ENCODE measurements at regions not wholly inside any gene's neighbourhood (a gene's known extent, or its start where the extent isn't known, plus 50 kb on each side); places are given as distances from the start of the nearest gene placed in this dataset.
"Not testable (repeated sequence)": the region's sequence is repeated elsewhere in the genome, so short reads cannot be mapped to it uniquely, and the experiment has no call there.

GRCh38 chr3:74832925-74833324 lies 218.5 kb upstream of the CNTN3 start:
- dilution Hi-C loops (cut with MboI; ENCODE audit: extremely low pct_ligation_motif_present, low sequenced_read_pairs) = no loop called here
- Histone ChIP-seq H3K79me2 (ENCODE audit: control insufficient read depth, insufficient read depth, low read length) (no peaks in the 10 kb centered on the region), H3K4me1 (ENCODE audit: control insufficient read depth, extremely low read depth, insufficient read depth, low read length) (no peaks in the 10 kb centered on the region), H3K27me3 (ENCODE audit: control insufficient read depth, extremely low read depth, insufficient read depth, low read length) (no peaks in the 10 kb centered on the region), H3K9me3 (ENCODE audit: control insufficient read depth, low read depth, low read length) (no peaks in the 10 kb centered on the region), H3K36me3 (ENCODE audit: control insufficient read depth in 2 of 2, extremely low read depth in 1 of 2, insufficient read depth in 2 of 2, low read length in 2 of 2) (no peaks in the 10 kb centered on the region), H3K4me3 (ENCODE audit: control insufficient read depth in 2 of 3, extremely low read depth in 1 of 3, insufficient read depth in 2 of 3, low read depth in 1 of 3, low read length in 3 of 3) (no peak overlapping the region), H3K9ac (ENCODE audit: control insufficient read depth, extremely low read depth, insufficient read depth, low read length) (no peak overlapping the region), H4K20me1 (ENCODE audit: control insufficient read depth, extremely low read depth, insufficient read depth, low read length) (no peaks in the 10 kb centered on the region), H2AFZ (ENCODE audit: control insufficient read depth, low read length) (no peak overlapping the region), H3K9me1 (ENCODE audit: control insufficient read depth, extremely low read depth, insufficient read depth, low read length) (no peaks in the 10 kb centered on the region), H3K4me2 (ENCODE audit: control insufficient read depth, extremely low read depth, insufficient read depth, low read depth, low read length) (no peak overlapping the region), H3K27ac (ENCODE audit: control insufficient read depth, insufficient read depth, low read length) (no peak overlapping the region)
- FAIRE-seq (no peak), DNase-seq (ENCODE audit: low read depth, low spot score) (no peak)
- no peak for TF ChIP-seq EZH2 (IDR thresholded peaks at IDR 0.05; ENCODE audit: low read length)
- TF ChIP-seq, protein P1, sequence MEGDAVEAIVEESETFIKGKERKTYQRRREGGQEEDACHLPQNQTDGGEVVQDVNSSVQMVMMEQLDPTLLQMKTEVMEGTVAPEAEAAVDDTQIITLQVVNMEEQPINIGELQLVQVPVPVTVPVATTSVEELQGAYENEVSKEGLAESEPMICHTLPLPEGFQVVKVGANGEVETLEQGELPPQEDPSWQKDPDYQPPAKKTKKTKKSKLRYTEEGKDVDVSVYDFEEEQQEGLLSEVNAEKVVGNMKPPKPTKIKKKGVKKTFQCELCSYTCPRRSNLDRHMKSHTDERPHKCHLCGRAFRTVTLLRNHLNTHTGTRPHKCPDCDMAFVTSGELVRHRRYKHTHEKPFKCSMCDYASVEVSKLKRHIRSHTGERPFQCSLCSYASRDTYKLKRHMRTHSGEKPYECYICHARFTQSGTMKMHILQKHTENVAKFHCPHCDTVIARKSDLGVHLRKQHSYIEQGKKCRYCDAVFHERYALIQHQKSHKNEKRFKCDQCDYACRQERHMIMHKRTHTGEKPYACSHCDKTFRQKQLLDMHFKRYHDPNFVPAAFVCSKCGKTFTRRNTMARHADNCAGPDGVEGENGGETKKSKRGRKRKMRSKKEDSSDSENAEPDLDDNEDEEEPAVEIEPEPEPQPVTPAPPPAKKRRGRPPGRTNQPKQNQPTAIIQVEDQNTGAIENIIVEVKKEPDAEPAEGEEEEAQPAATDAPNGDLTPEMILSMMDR (optimal IDR thresholded peaks at IDR 0.05 in 1 of 3, IDR thresholded peaks at IDR 0.05 in 1 of 3, conservative IDR thresholded peaks at IDR 0.05 in 1 of 3; ENCODE audit: extremely low read depth in 1 of 3, insufficient read depth in 2 of 3, low read length in 3 of 3) = no peak

DNA sequence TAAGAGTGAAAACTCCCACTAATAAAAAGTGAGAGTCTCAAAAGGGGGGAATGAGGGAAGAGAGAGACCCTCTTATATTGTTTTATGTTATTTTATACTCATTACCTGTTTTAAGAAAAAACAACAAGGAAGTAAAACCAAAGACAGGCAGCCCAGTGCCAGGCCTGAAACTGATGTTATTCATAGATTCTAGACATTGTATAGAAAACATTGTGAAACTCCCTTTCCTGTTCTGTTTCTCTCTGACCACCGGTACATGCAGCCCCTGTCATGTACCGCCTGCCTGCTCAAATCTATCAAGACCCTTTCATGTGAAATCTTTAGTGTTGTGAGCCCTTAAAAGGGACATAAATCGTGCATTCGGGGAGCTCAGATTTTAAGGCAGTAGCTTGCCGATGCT lies 216.4 kb upstream of the CNTN3 start:
- H3K9me3 ChIP-seq (ENCODE audit: control insufficient read depth, low read depth, low read length); H3K4me3 ChIP-seq (ENCODE audit: control insufficient read depth in 2 of 3, extremely low read depth in 1 of 3, insufficient read depth in 2 of 3, low read depth in 1 of 3, low read length in 3 of 3); H3K27me3 ChIP-seq (ENCODE audit: control insufficient read depth, extremely low read depth, insufficient read depth, low read length); DNase-seq (ENCODE audit: low read depth, low spot score); H4K20me1 ChIP-seq (ENCODE audit: control insufficient read depth, extremely low read depth, insufficient read depth, low read length); dilution Hi-C loops (cut with MboI; ENCODE audit: extremely low pct_ligation_motif_present, low sequenced_read_pairs); H3K9me1 ChIP-seq (ENCODE audit: control insufficient read depth, extremely low read depth, insufficient read depth, low read length); H3K27ac ChIP-seq (ENCODE audit: control insufficient read depth, insufficient read depth, low read length); H2AFZ ChIP-seq (ENCODE audit: control insufficient read depth, low read length); H3K36me3 ChIP-seq (ENCODE audit: control insufficient read depth in 2 of 2, extremely low read depth in 1 of 2, insufficient read depth in 2 of 2, low read length in 2 of 2); H3K4me2 ChIP-seq (ENCODE audit: control insufficient read depth, extremely low read depth, insufficient read depth, low read depth, low read length); H3K9ac ChIP-seq (ENCODE audit: control insufficient read depth, extremely low read depth, insufficient read depth, low read length); H3K79me2 ChIP-seq (ENCODE audit: control insufficient read depth, insufficient read depth, low read length); H3K4me1 ChIP-seq (ENCODE audit: control insufficient read depth, extremely low read depth, insufficient read depth, low read length); FAIRE-seq: not testable (repeated sequence)

DNA sequence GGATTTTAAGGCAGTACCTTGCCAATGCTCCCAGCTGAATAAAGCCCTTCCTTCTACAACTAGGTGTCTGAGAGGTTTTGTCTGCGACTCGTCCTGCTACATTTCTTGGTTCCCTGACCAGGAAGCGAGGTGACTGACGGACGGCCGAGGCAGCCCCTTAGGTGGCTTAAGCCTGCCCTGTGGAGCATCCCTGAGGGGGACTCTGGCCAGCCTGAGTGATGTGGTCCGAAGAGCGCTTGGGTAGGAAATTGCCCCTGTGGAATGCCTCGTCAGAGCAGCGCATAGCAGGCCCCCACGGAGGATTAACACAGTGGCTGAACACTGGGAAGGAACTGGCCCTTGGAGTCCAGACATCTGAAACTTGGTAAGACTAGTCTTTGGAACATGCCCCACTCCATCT lies 210.9 kb upstream of the CNTN3 start:
- H3K4me1 ChIP-seq (ENCODE audit: control insufficient read depth, extremely low read depth, insufficient read depth, low read length); H3K79me2 ChIP-seq (ENCODE audit: control insufficient read depth, insufficient read depth, low read length); H3K9me3 ChIP-seq (ENCODE audit: control insufficient read depth, low read depth, low read length); H3K9me1 ChIP-seq (ENCODE audit: control insufficient read depth, extremely low read depth, insufficient read depth, low read length); FAIRE-seq; DNase-seq (ENCODE audit: low read depth, low spot score); dilution Hi-C loops (cut with MboI; ENCODE audit: extremely low pct_ligation_motif_present, low sequenced_read_pairs); H2AFZ ChIP-seq (ENCODE audit: control insufficient read depth, low read length); H3K27me3 ChIP-seq (ENCODE audit: control insufficient read depth, extremely low read depth, insufficient read depth, low read length); H3K27ac ChIP-seq (ENCODE audit: control insufficient read depth, insufficient read depth, low read length); H4K20me1 ChIP-seq (ENCODE audit: control insufficient read depth, extremely low read depth, insufficient read depth, low read length); H3K4me3 ChIP-seq (ENCODE audit: control insufficient read depth in 2 of 3, extremely low read depth in 1 of 3, insufficient read depth in 2 of 3, low read depth in 1 of 3, low read length in 3 of 3); H3K36me3 ChIP-seq (ENCODE audit: control insufficient read depth in 2 of 2, extremely low read depth in 1 of 2, insufficient read depth in 2 of 2, low read length in 2 of 2); H3K4me2 ChIP-seq (ENCODE audit: control insufficient read depth, extremely low read depth, insufficient read depth, low read depth, low read length); H3K9ac ChIP-seq (ENCODE audit: control insufficient read depth, extremely low read depth, insufficient read depth, low read length): not testable (repeated sequence)
